ENCODE measurements at regions not wholly inside any gene's neighbourhood (a gene's known extent, or its start where the extent isn't known, plus 50 kb on each side); places are given as distances from the start of the nearest gene placed in this dataset.

GRCh38 chr7:131889572-131890150, 333.2 kb upstream of the PODXL start:
- DNase-seq (ENCODE audit: missing footprints) (no peak), ATAC-seq (no peak)
- intact Hi-C loops (cut with DNase I) = no loop called here

GRCh38 chr7:131883769-131884168, 327.3 kb upstream of the PODXL start:
- ATAC-seq (no peak), DNase-seq (ENCODE audit: missing footprints) (no peak)
- intact Hi-C loops (cut with DNase I) = no loop called here

GRCh38 chr7:131883196-131883595, 326.8 kb upstream of the PODXL start:
- intact Hi-C loops (cut with DNase I) = no loop called here

GRCh38 chr7:131882321-131882720, 325.9 kb upstream of the PODXL start:
- ATAC-seq (no peak), DNase-seq (ENCODE audit: missing footprints) (no peak)
- intact Hi-C loops (cut with DNase I) = no loop called here

More at GRCh38 chr7:131883196-131883595, 326.8 kb upstream of the PODXL start:
- DNase-seq (ENCODE audit: missing footprints) (no peak), ATAC-seq (no peak)

- no peak for DNase-seq (ENCODE audit: missing footprints)
- ATAC-seq = no peak
- intact Hi-C loops (cut with DNase I) = no loop called here
These were observed 323.6 kb upstream of the PODXL start for GRCh38 chr7:131880078-131880477.

GRCh38 chr7:131879424-131879823, 323.0 kb upstream of the PODXL start:
- intact Hi-C loops (cut with DNase I) = no loop called here
- ATAC-seq = no peak
- no peak for DNase-seq (ENCODE audit: missing footprints)

- ATAC-seq (no peak), DNase-seq (ENCODE audit: missing footprints) (no peak)
- intact Hi-C loops (cut with DNase I) = no loop called here
These were observed 322.3 kb upstream of the PODXL start for GRCh38 chr7:131878777-131879176.

GRCh38 chr7:131873581-131873980, 317.2 kb upstream of the PODXL start:
- no peak for DNase-seq (ENCODE audit: missing footprints)
- no peak for ATAC-seq
- intact Hi-C loops (cut with DNase I) = no loop called here

GRCh38 chr7:131869986-131870385, 313.6 kb upstream of the PODXL start:
- ATAC-seq = no peak
- DNase-seq (ENCODE audit: missing footprints) = no peak
- intact Hi-C loops (cut with DNase I) = no loop called here

GRCh38 chr7:131869169-131869844, 312.9 kb upstream of the PODXL start:
- DNase-seq (ENCODE audit: missing footprints) = no peak
- intact Hi-C loops (cut with DNase I) = no loop called here
- no peak for ATAC-seq

GRCh38 chr7:131867461-131867860, 311.0 kb upstream of the PODXL start:
- ATAC-seq (no peak), DNase-seq (ENCODE audit: missing footprints) (no peak)
- intact Hi-C loops (cut with DNase I) = no loop called here

GRCh38 chr7:131865911-131866310, 309.5 kb upstream of the PODXL start:
- intact Hi-C loops (cut with DNase I) = no loop called here
- DNase-seq (ENCODE audit: missing footprints) (no peak), ATAC-seq (no peak)

GRCh38 chr7:131861620-131862346, 305.4 kb upstream of the PODXL start:
- no peak for ATAC-seq
- DNase-seq (ENCODE audit: missing footprints) = no peak
- intact Hi-C loops (cut with DNase I) = no loop called here

GRCh38 chr7:131859147-131859821, 302.9 kb upstream of the PODXL start:
- DNase-seq (ENCODE audit: missing footprints) (no peak), ATAC-seq (peak; percentile 56)
- intact Hi-C loops (cut with DNase I) = no loop called here

GRCh38 chr7:131858611-131859010, 302.2 kb upstream of the PODXL start:
- intact Hi-C loops (cut with DNase I) = no loop called here
- DNase-seq (ENCODE audit: missing footprints) (no peak), ATAC-seq (no peak)

- intact Hi-C loops (cut with DNase I) = no loop called here
- DNase-seq (ENCODE audit: missing footprints) (no peak), ATAC-seq (no peak)
These were observed 293.0 kb upstream of the PODXL start for GRCh38 chr7:131849472-131849871.

- ATAC-seq (no peak), DNase-seq (ENCODE audit: missing footprints) (no peak)
- intact Hi-C loops (cut with DNase I) = no loop called here
These were observed 291.6 kb upstream of the PODXL start for GRCh38 chr7:131848033-131848432.

- ATAC-seq = no peak
- intact Hi-C loops (cut with DNase I) = no loop called here
- no peak for DNase-seq (ENCODE audit: missing footprints)
These were observed 289.3 kb upstream of the PODXL start for GRCh38 chr7:131845573-131846314.

GRCh38 chr7:131844369-131844768, 287.9 kb upstream of the PODXL start:
- intact Hi-C loops (cut with DNase I) = no loop called here
- DNase-seq (ENCODE audit: missing footprints) (no peak), ATAC-seq (peak; percentile 20)

All from Right ventricle myocardium inferior (tissue), 1 donor.